Right ventricle myocardium superior (tissue), 1 donor: ENCODE measurements at regions not wholly inside any gene's neighbourhood (a gene's known extent, or its start where the extent isn't known, plus 50 kb on each side); places are given as distances from the start of the nearest gene placed in this dataset.
A peak's percentile ranks its signal among the peaks of the same experiment; 100 is the strongest.

Experiments
- ATAC-seq: fragments of 200-7000 bp; cut with Tn5 transposase; one replicate; pipeline ENCODE4 v1.9.1; 2020; ENCODE audit warnings: mild to moderate bottlenecking; ENCODE audit not compliant: poor library complexity
- DNase-seq: peaks from one replicate; pipeline ENCODE4 v3.0.0-alpha.2; 2020
- intact Hi-C: fragments of 100-400 bp; cut with DNase I; formaldehyde crosslinking; loops from one replicate; pipeline ENCODE4 v1.11.2; 2022
- donor health status: DM: no; HTN: yes; CAD: no; lungs with severe emphysema.

DNA sequence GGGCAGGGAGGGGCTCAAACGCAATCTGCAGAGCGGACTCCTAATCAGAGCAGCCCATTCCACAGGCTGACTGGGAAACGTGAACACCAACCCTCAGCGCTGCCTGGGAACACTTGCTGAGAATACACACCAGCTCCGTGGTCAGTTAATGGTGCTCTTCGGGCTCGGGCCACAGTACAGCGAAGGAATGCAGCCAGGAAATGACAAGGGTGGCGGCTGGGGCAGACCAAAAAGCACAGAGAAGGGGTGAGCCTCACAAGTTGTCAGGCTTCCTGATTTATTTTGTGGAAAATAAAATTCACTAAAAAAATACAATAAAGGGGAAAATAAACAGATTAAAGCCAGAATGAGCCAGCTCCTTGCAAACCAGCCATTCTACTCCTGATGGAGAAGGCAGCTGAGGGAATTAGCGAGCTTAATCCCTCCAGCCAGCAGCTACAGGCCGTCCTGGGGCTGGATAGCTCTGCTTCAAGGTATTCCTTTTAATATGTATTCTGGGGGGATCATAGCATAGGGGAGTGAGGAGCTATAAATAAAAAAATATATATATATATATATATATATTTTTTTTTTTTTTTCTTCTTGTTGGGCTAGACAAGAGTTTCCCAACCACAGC is 165.5 kb upstream of the NTM start:
- DNase-seq (no peak), ATAC-seq (no peak)
- intact Hi-C loops, result no loop called here

DNA sequence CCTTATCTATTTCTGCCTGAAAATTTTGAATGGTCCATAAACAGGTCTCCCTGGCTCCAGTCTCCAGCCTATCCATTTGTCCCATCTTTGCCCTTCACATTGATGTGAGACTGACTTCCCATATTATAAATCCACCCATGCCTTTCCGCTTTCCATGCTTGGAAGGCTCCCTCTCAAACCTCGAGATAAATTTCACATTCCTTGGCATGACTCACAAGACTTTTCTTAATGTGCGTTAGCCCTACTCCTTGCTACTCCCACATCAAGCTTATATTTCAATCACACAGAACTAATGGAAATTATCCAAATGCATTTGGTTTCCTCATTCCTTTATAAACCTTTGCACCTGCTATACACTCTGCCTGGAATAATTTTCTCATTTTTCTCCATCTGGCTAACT is 163.7 kb upstream of the NTM start:
- DNase-seq (no peak), ATAC-seq (no peak)
- intact Hi-C loops, result no loop called here

DNA sequence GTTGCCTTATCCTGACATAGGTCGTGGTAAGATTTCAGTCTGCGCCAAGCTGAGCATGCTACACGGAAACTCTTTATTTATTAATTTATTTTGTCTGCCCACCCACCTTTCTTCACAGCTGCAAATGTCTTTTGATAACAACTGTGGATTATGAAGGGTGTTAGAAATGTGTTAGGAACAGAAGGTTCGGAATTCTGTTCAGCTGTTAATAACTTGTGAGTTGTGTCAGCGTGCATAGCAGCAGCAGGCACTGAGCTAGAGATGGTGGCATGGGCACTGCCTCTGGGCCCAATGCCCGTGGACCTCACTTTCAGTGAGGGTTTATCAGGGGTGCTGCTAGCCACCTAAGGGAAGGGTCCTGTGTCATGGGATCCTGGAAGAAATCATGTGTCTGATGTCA is 162.5 kb upstream of the NTM start:
- no peak for ATAC-seq
- intact Hi-C loops, result no loop called here
- no peak for DNase-seq

DNA sequence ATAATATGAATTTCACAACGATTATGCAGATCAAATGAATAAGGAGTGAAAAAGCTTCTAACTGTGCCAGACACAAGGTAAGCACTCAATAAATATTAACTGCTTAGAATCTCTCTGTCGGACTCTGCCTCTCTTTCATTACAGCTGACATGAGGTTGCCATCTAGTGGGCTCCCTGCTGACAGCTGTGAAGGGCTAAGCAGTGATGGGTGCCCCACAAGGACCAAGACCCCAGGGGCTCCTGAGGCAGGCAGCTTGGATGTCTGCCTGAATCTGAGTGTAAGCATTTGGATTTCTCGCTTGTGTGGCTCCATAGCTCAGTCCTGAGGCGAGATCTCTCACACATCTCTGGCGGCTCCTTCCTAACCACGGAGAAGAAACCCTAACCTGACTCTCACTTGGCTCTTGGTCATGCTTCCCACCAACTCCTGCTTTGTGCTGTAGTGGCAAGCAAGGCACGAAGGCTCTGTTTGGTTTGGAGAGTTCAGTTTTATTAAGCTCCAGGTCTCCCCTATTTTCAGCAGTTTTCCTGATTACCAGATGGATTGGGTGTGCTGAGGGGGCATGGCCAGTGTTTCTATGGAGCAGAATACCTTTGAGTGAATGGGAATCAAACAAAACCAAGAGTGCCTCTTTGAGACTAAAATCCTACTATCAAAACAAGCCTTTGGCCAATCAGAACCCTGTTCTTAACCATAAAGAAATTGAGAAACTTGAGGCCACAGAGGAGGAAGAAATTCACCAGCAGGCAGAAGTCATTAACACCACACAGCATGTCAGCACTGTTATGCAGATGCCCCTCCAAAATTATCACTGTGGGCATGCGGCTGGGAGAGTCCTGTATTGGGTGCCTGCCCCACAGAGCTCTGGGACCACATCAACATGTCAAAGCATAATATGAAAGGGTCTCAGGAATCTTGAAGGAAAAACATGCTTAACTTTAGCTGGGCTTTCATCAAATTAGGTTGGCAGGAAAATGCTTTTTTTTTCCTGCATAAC is 152.8 kb upstream of the NTM start:
- intact Hi-C loops, result loop anchor here (5.0 kb wide), 1 partner anchor 150 kb away; no protein-coding TSS in a partner anchor
- ATAC-seq (peak; percentile 41), DNase-seq (no peak)

DNA sequence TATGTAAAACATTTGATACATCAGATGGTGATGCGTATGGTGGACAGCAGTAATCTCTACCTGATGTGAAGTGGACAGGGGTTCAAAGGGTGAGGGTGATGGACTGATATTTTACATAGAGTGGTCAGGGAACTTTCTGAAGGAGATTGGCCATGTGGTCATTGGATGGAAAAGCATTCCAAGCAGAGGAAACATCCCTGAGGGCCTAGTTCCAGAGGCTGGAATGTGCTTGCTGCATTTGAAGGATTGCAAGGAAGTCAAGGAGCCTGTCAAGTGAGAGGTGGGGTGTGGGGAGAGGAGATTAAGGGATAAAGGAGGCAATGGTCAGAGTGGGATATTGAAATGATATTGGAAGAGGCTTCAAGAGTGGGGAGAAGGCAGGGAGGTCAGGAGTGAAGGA is 151.9 kb upstream of the NTM start:
- intact Hi-C loops, result loop anchor here (5.0 kb wide), 1 partner anchor 151 kb away; no protein-coding TSS in a partner anchor
- DNase-seq (no peak), ATAC-seq (no peak)

DNA sequence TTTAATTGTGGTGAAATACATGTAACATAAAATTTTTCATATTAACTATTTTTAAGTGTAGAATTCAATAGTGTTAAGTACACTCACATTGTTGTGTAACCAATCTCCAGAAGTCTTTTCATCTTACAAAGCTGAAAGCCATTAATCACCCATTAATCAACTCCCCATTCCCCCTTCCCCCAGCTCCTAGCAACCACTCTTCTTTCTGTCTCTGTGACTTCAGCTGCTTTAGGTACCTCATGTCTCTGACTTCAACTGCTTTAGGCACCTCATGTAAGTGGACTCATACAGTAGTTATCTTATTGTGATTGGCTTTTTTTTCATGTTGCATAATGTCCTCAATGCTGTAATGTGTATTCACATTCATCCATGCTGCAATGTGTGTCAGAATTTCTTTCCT is 150.8 kb upstream of the NTM start:
- DNase-seq (no peak), ATAC-seq (no peak)
- intact Hi-C loops, result loop anchor here (5.0 kb wide), 1 partner anchor 152 kb away; no protein-coding TSS in a partner anchor

DNA sequence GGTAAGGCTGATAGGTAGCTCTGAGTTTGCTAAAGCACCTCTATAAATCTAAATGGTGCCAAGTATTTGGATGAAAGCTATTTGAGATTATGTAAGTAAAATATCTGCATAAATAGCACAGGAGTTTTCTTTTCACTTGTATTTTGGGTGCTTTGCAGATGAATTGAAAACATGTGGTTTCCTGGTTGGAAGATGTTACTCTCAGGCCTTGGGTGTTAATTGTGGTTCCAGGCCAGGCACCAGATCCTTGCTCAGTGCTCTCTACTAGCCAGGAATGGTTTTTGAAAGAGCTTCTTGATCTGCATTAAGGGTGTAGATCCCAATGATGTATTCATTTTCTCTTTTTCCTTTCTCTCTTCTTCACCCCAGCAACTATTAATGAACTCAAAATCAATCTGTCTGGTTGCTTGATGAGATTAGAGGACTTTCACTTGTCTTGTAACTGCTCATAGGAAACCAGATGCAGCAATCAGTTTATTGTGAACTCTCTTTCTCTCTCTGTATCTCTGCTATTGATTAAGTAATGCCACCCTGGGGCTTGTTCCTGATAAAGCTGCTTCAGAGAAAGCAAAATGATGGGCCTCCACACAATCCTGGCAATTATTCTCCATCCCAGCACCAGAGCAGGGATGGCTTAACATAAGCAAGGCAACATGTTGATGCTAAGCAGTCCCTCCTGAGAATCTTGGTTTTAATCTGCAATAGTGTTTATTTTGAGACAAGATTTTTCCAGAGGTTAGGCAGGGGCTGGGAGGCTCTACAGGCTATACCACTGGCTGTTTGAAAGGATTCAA is 147.0 kb upstream of the NTM start:
- no peak for DNase-seq
- intact Hi-C loops, result no loop called here
- no peak for ATAC-seq

DNA sequence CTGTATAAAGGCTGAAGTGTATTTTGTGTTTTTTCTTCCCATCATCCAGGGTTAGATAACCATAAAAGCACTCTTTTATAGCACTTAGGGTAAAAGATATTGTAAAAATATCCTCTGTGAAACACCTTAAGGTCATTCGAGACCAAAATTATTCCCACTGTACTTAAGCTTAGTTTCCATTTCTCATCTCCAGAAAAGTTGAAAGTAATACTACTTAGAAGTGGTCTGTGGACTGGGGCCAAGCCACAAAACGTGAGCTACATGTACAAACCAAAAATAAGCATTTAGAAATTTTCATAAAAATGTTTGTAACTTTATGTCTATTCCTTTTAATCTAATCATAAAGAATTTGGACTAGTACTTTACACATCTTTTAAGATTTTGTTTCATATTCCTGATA is 142.0 kb upstream of the NTM start:
- intact Hi-C loops, result no loop called here
- no peak for ATAC-seq
- no peak for DNase-seq

DNA sequence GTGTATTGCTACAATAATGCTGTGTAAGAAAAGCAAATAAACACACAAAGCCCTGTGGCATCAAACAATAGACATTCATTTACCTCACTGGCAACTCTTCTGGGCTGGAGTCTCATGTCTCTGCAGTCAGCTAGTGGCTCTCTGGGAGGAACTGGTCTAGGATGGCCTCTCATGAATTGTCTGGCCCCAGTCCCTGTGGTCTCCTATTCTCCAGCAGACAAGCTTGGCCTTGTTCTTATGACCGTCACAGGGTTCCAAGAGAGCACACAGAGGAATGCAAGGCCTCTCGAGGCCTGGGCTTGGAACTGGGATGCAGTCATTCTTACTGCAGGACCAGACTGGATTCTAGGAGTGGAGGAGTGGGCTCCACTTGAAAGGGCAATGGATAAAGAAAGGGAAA is 141.2 kb upstream of the NTM start:
- ATAC-seq (no peak), DNase-seq (no peak)
- intact Hi-C loops, result no loop called here

DNA sequence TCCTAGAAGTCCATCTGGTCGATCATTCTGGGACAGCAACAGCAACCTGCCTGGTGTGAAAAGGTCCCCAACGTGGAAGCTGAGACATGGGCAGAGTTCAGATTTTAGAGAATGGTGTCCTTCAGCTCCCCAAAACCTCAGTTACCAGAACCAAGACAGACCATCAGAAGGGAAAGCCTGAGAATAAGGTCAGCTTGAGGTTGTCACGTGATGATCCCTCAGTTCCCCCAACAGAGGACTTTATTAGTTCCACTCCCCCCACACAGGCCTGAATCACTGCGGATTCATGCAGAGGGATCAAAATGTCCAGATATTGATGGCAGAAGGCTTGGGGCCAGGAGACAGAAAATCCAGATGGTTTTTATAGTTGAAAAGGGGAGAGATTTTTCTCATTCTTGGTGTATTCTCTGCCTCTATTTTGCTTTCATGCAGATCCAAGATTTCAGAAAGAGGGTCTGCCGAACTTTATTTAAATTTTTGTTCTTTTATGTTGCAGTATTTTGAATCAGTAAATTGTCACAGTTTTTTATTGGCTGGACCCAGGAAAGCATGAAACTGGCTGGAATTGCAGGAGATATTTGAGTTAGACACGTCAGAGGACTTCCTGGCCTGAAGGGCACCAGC is 139.0 kb upstream of the NTM start:
- DNase-seq (no peak), ATAC-seq (no peak)
- intact Hi-C loops, result no loop called here

DNA sequence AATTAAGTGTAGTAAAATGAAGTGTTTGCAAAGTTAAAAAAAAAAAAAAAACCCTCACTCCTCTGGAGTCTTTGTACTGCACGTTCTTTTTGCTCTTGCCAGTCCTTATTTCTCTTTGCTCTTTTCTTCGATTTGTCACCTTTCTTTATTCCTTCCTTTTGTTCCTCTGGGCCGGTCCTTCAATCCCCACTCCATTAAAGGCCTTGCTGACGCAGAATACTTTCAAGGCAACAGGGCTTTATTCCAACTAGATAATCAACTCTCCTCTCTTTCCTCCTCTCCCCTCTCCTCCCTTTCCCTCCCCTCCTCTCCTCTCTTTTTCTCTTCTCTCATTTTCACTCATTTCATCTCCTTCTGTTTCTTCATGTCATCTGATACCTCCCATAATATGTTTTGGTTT is 138.2 kb upstream of the NTM start:
- DNase-seq, result no peak
- ATAC-seq, result no peak
- intact Hi-C loops, result no loop called here

DNA sequence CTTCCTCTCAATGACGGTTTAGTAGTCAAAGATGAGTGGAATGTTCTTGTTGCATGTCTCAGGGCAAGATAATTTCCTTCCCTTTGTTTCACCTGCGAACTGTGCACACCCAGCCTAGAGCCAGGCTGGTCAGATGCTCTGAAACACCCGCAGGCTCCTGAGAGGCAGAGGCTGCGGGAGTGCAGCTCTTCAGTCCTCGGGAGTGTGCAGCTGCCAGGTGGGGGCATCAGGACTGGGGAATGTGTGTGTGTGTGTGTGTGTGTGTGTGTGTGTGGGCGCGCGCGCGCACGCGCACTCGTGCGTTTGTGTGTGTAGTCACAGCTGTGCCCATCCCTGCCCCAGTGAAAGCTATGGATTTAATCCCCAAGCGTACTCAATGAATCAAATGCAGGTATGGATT is 136.2 kb upstream of the NTM start:
- intact Hi-C loops, result no loop called here
- DNase-seq, result no peak
- ATAC-seq, result no peak

DNA sequence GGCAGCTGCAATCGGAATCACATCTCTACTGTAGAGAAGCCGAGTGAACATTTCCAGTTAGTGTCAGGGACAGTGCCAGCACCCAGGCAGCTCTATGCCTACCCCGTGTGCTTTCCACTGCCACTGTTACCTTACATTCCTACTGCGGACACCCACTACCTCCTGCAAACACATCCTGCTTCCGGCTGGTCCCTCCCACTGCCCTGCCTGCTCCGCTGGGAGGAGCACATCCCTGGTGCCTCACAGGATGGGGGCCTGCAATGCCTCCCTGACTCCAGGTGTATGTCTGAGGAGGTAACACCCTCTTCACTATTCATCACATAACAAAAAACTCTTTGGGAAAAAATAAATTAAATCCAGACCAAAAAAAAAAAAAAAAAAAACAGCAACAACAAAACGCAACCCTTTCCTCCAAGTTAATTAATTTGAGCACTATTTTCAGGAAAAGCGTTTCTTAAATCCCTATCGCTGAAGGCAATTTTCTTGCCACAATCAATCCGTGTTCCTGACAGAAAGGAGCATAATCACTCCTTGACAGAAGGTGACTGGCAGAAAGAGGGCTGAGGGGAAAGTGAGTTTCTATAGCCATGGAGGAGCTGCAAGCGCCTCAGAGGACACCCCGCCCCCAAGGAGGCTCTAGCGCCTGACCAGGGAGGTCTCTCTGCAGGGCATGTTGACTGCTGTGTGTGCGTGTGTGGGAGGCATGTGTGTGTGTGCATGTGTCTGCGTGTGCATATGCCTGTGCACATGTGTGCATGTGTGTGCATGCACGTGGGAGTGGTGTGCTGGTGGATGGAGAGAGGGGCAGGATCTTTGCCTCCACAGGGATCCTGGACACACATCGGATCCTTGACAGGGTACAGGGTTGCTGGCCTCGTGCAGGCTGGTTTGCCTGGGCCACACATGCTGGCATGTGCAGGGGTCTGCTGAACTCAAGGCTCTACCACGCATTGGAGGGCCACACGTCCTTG is 134.8 kb upstream of the NTM start:
- ATAC-seq (no peak), DNase-seq (no peak)
- intact Hi-C loops, result no loop called here

DNA sequence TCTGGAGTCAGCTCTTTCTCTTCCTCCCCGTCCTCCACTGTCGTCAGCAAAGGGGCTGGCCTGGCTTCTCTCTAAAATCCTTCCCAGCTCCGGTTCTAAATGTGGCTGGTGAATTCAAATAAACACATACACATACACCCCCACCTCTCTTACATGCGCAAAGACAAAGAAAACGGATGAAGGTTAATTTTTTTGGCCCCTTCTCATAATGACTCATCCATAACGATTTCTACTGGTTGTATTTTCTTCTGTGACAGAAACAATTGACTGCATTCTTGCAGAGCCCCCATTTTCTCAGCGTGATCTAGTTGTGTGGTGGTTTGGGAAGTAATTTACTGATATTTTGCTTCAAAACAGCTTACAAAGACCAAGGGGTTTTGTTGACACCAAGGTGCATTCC is 130.0 kb upstream of the NTM start:
- DNase-seq (no peak), ATAC-seq (no peak)
- intact Hi-C loops, result no loop called here

DNA sequence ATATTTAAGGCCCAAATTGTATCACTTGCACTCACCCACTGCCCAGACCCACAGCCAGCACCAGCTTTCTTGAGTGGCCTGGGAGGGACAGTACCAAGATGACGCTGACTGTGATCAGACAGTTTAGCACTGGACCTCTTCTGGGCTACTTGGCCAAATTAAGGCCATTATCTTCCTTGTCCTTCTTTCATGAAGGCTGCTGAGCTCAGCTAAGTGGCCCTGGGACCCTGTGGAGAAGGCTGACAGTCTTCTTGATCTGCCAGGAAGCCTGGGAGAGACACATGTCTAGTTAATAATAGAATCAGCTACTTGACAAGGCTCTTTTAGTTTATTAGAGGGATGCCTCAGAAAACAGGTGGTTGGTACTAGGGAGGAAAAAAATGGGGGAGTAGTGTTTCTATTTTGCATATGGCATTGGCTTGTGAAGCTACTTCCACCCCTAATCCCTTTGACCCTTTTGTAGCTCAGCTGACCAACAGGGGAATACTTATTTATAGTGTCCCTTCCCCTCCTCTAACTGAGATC is 127.9 kb upstream of the NTM start:
- ATAC-seq, result no peak
- DNase-seq, result no peak
- intact Hi-C loops, result no loop called here

DNA sequence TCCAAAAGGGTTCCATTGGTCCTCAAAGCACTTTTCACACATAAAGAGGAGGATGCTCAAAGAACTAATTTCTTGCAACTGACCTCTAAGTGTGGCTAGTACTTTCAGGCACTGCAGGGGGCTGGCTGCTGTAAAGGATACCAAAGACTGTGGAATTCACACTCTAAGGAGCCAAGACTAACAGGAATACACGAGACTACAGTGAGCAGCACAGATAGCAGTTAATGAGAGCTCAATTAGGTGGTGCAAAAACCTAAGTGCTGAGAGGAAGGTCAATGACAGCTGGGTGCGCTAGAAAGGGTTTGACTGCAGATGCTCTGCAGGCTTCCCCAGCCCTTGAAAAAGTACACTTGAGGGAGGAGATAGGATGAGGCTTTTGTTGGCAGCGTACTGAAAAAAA is 124.3 kb upstream of the NTM start:
- ATAC-seq (no peak), DNase-seq (no peak)
- intact Hi-C loops, result loop anchor here (5.0 kb wide), 1 partner anchor 256 kb away; no protein-coding TSS in a partner anchor

DNA sequence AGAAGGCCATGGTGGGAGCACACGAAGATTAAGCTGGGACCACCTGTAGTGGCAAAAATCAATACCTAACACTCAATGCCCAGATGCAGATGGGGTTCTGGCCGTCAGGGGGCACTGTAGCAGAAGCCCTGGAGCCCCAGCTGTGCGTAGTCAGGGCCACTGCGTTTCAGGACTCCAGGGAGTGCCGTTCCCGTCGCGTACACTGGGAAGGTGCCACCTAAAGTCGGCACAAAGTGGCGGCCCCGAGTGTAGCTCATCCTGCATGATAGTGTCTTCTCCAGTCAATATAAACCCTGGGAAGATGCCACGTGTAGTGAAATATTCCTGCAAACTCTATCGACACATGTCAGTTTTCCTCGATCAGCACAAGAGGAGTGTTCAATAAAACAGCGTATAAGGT is 123.8 kb upstream of the NTM start:
- DNase-seq (peak; percentile 63), ATAC-seq (peak; percentile 79)
- intact Hi-C loops, result loop anchor here (5.0 kb wide), 1 partner anchor 256 kb away; no protein-coding TSS in a partner anchor
